ENCODE measurements at regions not wholly inside any gene's neighbourhood (a gene's known extent, or its start where the extent isn't known, plus 50 kb on each side); places are given as distances from the start of the nearest gene placed in this dataset.
A peak's percentile ranks its signal among the peaks of the same experiment; 100 is the strongest.

DNA sequence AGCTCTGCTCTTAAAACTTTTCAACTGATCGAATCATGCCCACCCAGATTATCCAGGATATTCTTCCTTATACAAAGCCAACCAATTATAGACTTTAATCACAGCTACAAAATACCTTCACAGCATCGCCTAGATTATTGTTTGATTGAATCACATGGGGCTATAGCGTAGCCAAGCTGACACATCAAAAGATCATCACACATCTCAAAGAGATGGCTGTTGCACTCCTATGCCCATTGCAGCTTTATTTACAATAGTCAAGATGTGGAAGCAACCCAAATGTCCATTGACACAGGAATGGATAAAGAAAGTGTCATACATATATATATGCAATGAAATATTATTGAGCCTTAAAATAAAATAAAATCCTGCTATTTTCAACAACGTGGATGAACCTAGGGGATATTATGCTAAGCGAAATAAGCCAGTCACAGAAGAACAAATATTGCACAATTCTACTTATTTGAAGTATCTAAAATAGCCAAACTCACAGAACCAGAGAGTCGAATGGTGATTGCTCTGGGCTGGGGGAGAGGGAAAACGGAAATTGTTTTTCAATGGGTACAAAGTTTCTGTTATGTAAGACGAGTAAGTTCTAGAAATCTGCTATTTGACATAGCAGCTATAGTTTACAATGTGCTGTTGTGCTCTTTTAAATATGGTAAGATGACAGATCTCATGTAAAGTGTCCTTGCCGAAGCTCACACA lies 60.9 kb upstream of the ERCC4 start:
- no peak for DNase-seq (ENCODE audit: low read depth in 3 of 3)

DNA sequence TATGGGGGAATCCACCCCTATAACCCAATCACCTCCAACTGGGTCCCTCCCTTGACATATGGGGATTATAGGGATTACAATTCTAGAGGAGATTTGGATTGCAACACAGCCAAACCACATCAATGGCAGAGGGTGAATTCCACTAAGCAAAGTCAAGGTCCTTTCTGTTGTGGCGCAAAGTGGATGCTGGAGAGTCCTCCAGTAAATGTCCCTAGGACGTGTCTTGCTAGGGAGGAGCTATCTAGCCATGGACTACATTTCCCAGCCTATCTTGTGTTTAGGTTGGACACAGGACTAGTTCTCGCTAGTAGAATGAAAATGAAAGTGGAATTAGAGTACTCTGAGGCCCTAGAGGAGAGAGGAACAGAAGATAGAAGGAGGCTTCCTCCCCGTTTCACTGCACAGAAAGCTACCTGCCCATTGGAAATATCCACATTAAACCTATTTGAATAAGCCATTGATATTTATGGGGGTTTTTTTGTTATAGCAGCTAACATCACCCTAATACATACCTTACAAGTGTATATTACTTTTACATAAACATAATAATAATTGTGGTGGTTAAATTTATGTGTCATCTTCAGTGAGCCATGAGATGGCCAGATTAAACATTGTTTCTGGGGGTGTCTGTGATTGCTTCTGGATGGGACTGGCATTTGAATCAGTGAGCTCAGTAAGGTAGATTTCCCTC lies 56.7 kb upstream of the ERCC4 start:
- no peak for DNase-seq (ENCODE audit: low read depth in 3 of 3)

DNA sequence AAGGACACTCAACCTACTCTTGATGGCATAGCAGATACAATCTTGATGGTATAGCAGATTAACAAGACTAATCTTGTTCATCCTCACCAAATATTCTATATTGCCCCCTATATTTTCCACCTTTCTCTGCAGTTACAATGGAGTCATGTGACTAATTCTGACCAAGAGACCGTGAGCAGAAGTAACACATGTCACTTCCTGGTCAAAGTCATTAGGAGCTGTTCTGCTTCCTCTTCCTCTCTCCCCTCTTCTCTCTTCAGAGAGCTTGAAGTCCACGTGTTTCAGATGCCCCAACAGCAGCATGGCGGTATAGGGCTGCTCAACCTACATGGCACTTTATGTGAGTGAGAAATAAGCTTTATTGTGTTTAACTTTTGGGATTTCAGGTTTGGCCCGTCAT lies 55.3 kb upstream of the ERCC4 start:
- DNase-seq (ENCODE audit: low read depth in 3 of 3) = no peak

DNA sequence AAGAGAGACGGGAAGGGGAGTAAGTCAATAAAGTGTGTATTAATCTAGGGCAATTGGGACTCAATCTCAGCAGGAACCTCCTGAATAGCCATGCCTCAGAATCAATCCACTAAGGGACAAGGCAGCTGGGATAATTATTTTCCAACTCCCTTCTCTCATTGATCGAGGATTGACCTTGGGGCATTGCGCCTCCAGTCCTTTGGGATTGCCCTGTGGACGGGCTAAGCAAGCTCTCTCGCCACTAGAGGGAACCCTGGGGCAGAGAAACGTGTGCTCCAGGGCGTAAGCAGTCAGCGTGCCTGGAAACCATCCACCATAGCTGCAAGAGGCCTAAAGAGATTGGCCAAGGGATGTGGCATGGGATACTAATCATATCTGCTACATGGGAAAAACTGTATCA lies 53.9 kb upstream of the ERCC4 start:
- peak; percentile 8 to 47 (median 15) for DNase-seq (ENCODE audit: low read depth in 3 of 3)

Data from stimulated activated CD4-positive, alpha-beta T cell treated with anti-CD3 and anti-CD28 coated beads, TNF-alpha, amount 100 ng/mL, for 48 hours (primary cell).